ENCODE measurements at regions not wholly inside any gene's neighbourhood (a gene's known extent, or its start where the extent isn't known, plus 50 kb on each side); places are given as distances from the start of the nearest gene placed in this dataset.

DNA sequence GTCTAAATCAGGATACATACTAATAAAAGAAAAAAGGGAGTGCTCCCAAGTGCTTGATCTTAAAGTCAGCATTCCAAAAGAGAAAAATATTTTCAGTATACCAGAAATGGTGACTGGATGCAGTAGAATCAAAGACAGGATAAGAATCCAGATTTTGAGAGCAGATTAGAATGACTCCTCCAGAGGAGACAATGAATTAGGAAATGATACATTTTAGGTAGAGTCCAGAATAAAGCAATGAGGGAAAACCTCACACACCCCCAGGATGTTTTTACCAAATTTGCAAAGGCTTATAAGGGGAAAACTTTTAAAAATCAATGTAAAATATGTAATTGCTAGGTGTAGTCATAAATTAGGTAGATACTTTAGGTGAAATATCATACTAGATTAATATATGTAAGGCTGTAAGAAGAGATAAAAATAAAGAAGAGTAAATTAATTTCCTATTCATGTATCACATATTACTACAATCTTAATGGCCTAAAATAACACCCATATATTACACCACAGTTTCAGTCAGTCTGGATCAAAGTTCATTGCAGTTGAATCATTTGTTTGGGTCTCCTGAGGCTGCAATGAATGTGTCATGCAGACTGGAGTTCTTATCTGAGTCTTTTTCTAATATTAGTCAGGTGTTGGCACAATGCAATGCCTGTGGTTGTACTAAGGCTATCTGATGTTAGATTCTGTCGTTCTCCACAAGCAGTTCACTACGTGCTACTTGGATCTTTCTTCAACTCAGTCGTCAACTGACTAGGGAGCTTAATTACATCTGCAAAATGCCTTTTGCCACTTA lies 547.8 kb upstream of the EPHA6 start:
- Histone ChIP-seq H3K27me3 (ENCODE audit: control insufficient read depth in 4 of 4, insufficient read depth in 4 of 4, low read length in 3 of 4) (no peaks in the 10 kb centered on the region), H3K9ac (ENCODE audit: low read depth in 1 of 2, low read length in 2 of 2) (no peak overlapping the region), H3K4me1 (ENCODE audit: control insufficient read depth in 4 of 4, insufficient read depth in 4 of 4, low read length in 3 of 4) (no peaks in the 10 kb centered on the region), H3K36me3 (ENCODE audit: control insufficient read depth in 4 of 4, insufficient read depth in 3 of 4, low read depth in 1 of 4, low read length in 3 of 4) (no peaks in the 10 kb centered on the region), H3K27ac (ENCODE audit: low read depth in 1 of 2, low read length in 2 of 2) (no peak overlapping the region), H3K9me3 (ENCODE audit: control insufficient read depth in 4 of 4, low read length in 3 of 4) (no peaks in the 10 kb centered on the region), H3K4me3 (ENCODE audit: low read depth in 1 of 3, low read length in 3 of 3) (no peak overlapping the region)
- 51% methylated on average over 3 of the region's 3 CpGs for WGBS
- TF ChIP-seq, protein P1, sequence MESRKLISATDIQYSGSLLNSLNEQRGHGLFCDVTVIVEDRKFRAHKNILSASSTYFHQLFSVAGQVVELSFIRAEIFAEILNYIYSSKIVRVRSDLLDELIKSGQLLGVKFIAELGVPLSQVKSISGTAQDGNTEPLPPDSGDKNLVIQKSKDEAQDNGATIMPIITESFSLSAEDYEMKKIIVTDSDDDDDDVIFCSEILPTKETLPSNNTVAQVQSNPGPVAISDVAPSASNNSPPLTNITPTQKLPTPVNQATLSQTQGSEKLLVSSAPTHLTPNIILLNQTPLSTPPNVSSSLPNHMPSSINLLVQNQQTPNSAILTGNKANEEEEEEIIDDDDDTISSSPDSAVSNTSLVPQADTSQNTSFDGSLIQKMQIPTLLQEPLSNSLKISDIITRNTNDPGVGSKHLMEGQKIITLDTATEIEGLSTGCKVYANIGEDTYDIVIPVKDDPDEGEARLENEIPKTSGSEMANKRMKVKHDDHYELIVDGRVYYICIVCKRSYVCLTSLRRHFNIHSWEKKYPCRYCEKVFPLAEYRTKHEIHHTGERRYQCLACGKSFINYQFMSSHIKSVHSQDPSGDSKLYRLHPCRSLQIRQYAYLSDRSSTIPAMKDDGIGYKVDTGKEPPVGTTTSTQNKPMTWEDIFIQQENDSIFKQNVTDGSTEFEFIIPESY (IDR thresholded peaks at IDR 0.05) = no peak
- TF ChIP-seq HNF4A (conservative IDR thresholded peaks at IDR 0.05) = peak in 1 of 2 donors; percentile 73
- TF ChIP-seq, protein P2, sequence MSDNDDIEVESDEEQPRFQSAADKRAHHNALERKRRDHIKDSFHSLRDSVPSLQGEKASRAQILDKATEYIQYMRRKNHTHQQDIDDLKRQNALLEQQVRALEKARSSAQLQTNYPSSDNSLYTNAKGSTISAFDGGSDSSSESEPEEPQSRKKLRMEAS (IDR thresholded peaks at IDR 0.05) = no peak
- TF ChIP-seq RAD21 (IDR thresholded peaks at IDR 0.05) = peak in 1 of 2 donors; percentile 13
- TF ChIP-seq JUND (IDR thresholded peaks at IDR 0.05) = peak in 1 of 2 donors; percentile 55
- no peak for TF ChIP-seq EGR1 (IDR thresholded peaks at IDR 0.05; ENCODE audit: low read depth in 2 of 2)
- TF ChIP-seq RXRA (IDR thresholded peaks at IDR 0.05) = peak in 1 of 2 donors; percentile 80
- DNase-seq (ENCODE audit: low spot score) = no peak

DNA sequence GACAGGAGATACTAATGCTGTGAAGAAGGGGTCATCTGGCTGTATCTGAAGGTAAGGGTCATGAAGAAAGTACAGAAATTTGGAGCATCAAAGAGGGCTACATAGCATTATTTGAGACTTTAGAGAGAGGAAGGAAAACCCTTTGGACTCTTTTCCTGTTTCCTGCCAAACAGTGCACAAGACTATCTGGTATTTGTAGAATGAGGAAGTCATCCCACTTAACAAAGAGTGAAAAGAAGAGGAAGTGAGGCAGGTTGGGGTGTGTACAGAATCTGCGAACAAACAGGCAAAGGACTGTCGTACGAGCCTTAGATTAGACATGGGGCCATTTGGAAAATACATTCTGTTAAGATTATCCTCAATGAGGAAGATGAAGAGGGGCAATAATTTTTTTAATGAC lies 546.8 kb upstream of the EPHA6 start:
- TF ChIP-seq RAD21 (IDR thresholded peaks at IDR 0.05) = no peak
- Histone ChIP-seq H3K36me3 (ENCODE audit: control insufficient read depth in 4 of 4, insufficient read depth in 3 of 4, low read depth in 1 of 4, low read length in 3 of 4) (no peaks in the 10 kb centered on the region), H3K4me3 (ENCODE audit: low read depth in 1 of 3, low read length in 3 of 3) (no peak overlapping the region), H3K27ac (ENCODE audit: low read depth in 1 of 2, low read length in 2 of 2) (no peak overlapping the region), H3K9me3 (ENCODE audit: control insufficient read depth in 4 of 4, low read length in 3 of 4) (no peaks in the 10 kb centered on the region), H3K9ac (ENCODE audit: low read depth in 1 of 2, low read length in 2 of 2) (no peak overlapping the region), H3K27me3 (ENCODE audit: control insufficient read depth in 4 of 4, insufficient read depth in 4 of 4, low read length in 3 of 4) (no peaks in the 10 kb centered on the region), H3K4me1 (ENCODE audit: control insufficient read depth in 4 of 4, insufficient read depth in 4 of 4, low read length in 3 of 4) (no peaks in the 10 kb centered on the region)
- DNase-seq (ENCODE audit: low spot score) = no peak
- 71% methylated on average over 3 of the region's 3 CpGs for WGBS

DNA sequence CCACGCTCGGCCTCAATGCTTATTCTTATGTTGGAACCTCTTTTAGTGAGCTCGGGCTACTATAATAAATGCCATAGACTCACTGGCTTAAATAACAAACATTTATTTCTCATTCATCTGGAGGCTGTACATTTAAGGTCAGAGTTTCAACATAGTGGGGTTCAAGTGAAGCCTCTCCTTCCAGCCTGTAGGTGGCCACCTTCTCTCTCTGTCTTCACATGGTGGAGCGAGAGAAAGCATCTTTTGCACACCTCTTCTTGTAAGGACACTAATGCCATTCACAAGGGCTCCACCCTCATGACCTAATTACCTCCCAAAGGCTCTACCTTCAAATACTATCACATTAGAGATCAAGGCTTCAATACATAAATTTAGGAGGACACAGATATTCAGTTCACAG lies 520.3 kb upstream of the EPHA6 start:
- Histone ChIP-seq H3K4me1 (ENCODE audit: control insufficient read depth in 4 of 4, insufficient read depth in 4 of 4, low read length in 3 of 4) (no peaks in the 10 kb centered on the region), H3K36me3 (ENCODE audit: control insufficient read depth in 4 of 4, insufficient read depth in 3 of 4, low read depth in 1 of 4, low read length in 3 of 4) (no peaks in the 10 kb centered on the region), H3K9me3 (ENCODE audit: control insufficient read depth in 4 of 4, low read length in 3 of 4) (no peaks in the 10 kb centered on the region), H3K4me3 (ENCODE audit: low read depth in 1 of 3, low read length in 3 of 3) (no peak overlapping the region), H3K9ac (ENCODE audit: low read depth in 1 of 2, low read length in 2 of 2) (no peak overlapping the region), H3K27ac (ENCODE audit: low read depth in 1 of 2, low read length in 2 of 2) (no peak overlapping the region), H3K27me3 (ENCODE audit: control insufficient read depth in 4 of 4, insufficient read depth in 4 of 4, low read length in 3 of 4) (no peaks in the 10 kb centered on the region)
- WGBS = 80% methylated on average over 4 of the region's 4 CpGs
- TF ChIP-seq, protein P2 (IDR thresholded peaks at IDR 0.05) = no peak
- TF ChIP-seq EGR1 (IDR thresholded peaks at IDR 0.05; ENCODE audit: low read depth in 2 of 2) = no peak
- TF ChIP-seq, protein P3, sequence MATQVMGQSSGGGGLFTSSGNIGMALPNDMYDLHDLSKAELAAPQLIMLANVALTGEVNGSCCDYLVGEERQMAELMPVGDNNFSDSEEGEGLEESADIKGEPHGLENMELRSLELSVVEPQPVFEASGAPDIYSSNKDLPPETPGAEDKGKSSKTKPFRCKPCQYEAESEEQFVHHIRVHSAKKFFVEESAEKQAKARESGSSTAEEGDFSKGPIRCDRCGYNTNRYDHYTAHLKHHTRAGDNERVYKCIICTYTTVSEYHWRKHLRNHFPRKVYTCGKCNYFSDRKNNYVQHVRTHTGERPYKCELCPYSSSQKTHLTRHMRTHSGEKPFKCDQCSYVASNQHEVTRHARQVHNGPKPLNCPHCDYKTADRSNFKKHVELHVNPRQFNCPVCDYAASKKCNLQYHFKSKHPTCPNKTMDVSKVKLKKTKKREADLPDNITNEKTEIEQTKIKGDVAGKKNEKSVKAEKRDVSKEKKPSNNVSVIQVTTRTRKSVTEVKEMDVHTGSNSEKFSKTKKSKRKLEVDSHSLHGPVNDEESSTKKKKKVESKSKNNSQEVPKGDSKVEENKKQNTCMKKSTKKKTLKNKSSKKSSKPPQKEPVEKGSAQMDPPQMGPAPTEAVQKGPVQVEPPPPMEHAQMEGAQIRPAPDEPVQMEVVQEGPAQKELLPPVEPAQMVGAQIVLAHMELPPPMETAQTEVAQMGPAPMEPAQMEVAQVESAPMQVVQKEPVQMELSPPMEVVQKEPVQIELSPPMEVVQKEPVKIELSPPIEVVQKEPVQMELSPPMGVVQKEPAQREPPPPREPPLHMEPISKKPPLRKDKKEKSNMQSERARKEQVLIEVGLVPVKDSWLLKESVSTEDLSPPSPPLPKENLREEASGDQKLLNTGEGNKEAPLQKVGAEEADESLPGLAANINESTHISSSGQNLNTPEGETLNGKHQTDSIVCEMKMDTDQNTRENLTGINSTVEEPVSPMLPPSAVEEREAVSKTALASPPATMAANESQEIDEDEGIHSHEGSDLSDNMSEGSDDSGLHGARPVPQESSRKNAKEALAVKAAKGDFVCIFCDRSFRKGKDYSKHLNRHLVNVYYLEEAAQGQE (IDR thresholded peaks at IDR 0.05) = no peak
- TF ChIP-seq SP1 (IDR thresholded peaks at IDR 0.05) = no peak
- TF ChIP-seq HNF4A (conservative IDR thresholded peaks at IDR 0.05) = no peak
- TF ChIP-seq, protein P1 (IDR thresholded peaks at IDR 0.05) = no peak
- no peak for TF ChIP-seq FOXA2 (IDR thresholded peaks at IDR 0.05)
- TF ChIP-seq RAD21 (IDR thresholded peaks at IDR 0.05) = no peak
- TF ChIP-seq HNF4G (IDR thresholded peaks at IDR 0.05) = no peak
- TF ChIP-seq GABPA (IDR thresholded peaks at IDR 0.05 in 1 of 2, conservative IDR thresholded peaks at IDR 0.05 in 1 of 2) = no peak
- no peak for TF ChIP-seq YY1 (IDR thresholded peaks at IDR 0.05)
- no peak for TF ChIP-seq TAF1 (conservative IDR thresholded peaks at IDR 0.05)
- TF ChIP-seq, protein P4, sequence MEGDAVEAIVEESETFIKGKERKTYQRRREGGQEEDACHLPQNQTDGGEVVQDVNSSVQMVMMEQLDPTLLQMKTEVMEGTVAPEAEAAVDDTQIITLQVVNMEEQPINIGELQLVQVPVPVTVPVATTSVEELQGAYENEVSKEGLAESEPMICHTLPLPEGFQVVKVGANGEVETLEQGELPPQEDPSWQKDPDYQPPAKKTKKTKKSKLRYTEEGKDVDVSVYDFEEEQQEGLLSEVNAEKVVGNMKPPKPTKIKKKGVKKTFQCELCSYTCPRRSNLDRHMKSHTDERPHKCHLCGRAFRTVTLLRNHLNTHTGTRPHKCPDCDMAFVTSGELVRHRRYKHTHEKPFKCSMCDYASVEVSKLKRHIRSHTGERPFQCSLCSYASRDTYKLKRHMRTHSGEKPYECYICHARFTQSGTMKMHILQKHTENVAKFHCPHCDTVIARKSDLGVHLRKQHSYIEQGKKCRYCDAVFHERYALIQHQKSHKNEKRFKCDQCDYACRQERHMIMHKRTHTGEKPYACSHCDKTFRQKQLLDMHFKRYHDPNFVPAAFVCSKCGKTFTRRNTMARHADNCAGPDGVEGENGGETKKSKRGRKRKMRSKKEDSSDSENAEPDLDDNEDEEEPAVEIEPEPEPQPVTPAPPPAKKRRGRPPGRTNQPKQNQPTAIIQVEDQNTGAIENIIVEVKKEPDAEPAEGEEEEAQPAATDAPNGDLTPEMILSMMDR (IDR thresholded peaks at IDR 0.05; ENCODE audit: low read depth, low read length, missing input control) = no peak
- TF ChIP-seq RXRA (IDR thresholded peaks at IDR 0.05) = no peak
- DNase-seq (ENCODE audit: low spot score) = no peak
